ENCODE measurements at regions not wholly inside any gene's neighbourhood (a gene's known extent, or its start where the extent isn't known, plus 50 kb on each side); places are given as distances from the start of the nearest gene placed in this dataset.
"Not testable (repeated sequence)": the region's sequence is repeated elsewhere in the genome, so short reads cannot be mapped to it uniquely, and the experiment has no call there.

DNA sequence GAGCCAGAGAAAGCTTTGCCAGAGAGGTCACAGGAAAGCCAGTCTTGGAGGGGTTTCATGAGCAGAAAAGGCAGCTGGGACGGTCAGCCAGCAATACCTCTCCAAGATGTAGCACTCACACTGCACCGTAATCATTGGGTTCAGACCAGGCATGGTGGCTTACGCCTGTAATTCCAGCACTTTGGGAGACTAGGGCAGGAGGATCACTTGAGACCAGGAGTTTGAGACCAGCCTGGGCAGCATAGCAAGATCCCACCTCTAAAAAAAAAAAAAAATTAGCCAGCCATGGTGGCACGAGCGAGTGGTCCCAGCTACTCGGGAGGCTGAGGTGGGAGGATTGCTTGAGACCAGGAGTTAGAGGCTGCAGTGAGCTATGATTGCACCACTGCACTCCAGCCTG lies 90.2 kb upstream of the CUX1 start:
- peaks cover 0 to 19% (median 0%) of the 10 kb centered on the region in 3 donors for H3K9me3 ChIP-seq (ENCODE audit: control extremely low read depth in 1 of 3, control insufficient read depth in 2 of 3, insufficient read depth in 1 of 3, low read length in 2 of 3)
- Mint-ChIP-seq H3K9me3 (ENCODE audit: insufficient read depth) (no peaks in the 10 kb centered on the region), H3K27me3 (peaks cover 6% of the 10 kb centered on the region), H3K4me1 (no peaks in the 10 kb centered on the region), H3K27ac (no peak overlapping the region), H3K4me3 (no peak overlapping the region)
- no peak overlapping the region for H2AFZ ChIP-seq (ENCODE audit: insufficient read depth, low read depth, low read length, poor library complexity, severe bottlenecking)
- no peaks in the 10 kb centered on the region for H4K20me1 ChIP-seq (ENCODE audit: control insufficient read depth, insufficient read depth, low read length, poor library complexity, severe bottlenecking)
- 100% methylated on average over 2 of the region's 6 CpGs for WGBS (ENCODE audit: insufficient coverage)
- H3K36me3 ChIP-seq (replicated peaks in 1 of 2; ENCODE audit: control extremely low read depth in 1 of 2, control insufficient read depth in 1 of 2, extremely low read depth in 1 of 2, insufficient read depth in 2 of 2, low read length in 1 of 2): no peaks in the 10 kb centered on the region
- no peaks in the 10 kb centered on the region for H3K4me1 ChIP-seq (ENCODE audit: control insufficient read depth in 2 of 2, insufficient read depth in 2 of 2, low read length in 2 of 2)
- intact Hi-C loops (cut with micrococcal nuclease): no loop called here
- no peaks in the 10 kb centered on the region for H3K27me3 ChIP-seq (replicated peaks in 1 of 4; ENCODE audit: control extremely low read depth in 1 of 4, control insufficient read depth in 3 of 4, insufficient read depth in 4 of 4, low read length in 3 of 4)
- H3K4me3 ChIP-seq (ENCODE audit: control extremely low read depth in 1 of 5, extremely low read depth in 1 of 5, insufficient read depth in 1 of 5, low read depth in 2 of 5, low read length in 4 of 5): no peak overlapping the region
- H3K4me2 ChIP-seq (replicated peaks; ENCODE audit: low read depth, low read length, poor library complexity, severe bottlenecking): no peak overlapping the region
- TF ChIP-seq EZH2 (IDR thresholded peaks at IDR 0.05; ENCODE audit: borderline replicate concordance, insufficient read depth, low read depth, low read length, poor library complexity, severe bottlenecking): no peak
- TF ChIP-seq, protein P1, sequence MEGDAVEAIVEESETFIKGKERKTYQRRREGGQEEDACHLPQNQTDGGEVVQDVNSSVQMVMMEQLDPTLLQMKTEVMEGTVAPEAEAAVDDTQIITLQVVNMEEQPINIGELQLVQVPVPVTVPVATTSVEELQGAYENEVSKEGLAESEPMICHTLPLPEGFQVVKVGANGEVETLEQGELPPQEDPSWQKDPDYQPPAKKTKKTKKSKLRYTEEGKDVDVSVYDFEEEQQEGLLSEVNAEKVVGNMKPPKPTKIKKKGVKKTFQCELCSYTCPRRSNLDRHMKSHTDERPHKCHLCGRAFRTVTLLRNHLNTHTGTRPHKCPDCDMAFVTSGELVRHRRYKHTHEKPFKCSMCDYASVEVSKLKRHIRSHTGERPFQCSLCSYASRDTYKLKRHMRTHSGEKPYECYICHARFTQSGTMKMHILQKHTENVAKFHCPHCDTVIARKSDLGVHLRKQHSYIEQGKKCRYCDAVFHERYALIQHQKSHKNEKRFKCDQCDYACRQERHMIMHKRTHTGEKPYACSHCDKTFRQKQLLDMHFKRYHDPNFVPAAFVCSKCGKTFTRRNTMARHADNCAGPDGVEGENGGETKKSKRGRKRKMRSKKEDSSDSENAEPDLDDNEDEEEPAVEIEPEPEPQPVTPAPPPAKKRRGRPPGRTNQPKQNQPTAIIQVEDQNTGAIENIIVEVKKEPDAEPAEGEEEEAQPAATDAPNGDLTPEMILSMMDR (IDR thresholded peaks at IDR 0.05): no peak
- H3K27ac ChIP-seq (ENCODE audit: low read length in 2 of 2): no peak overlapping the region
- no peak for DNase-seq
- CTCF ChIA-PET: interaction anchor here (0.6 kb wide), 1 partner anchor 648 kb away, joined by 3 read pairs; no protein-coding TSS in a partner anchor
- H3K9ac ChIP-seq (ENCODE audit: low read length): no peak overlapping the region
- no peaks in the 10 kb centered on the region for H3K79me2 ChIP-seq (ENCODE audit: control insufficient read depth, insufficient read depth, low read length)
- no peak for ATAC-seq (ENCODE audit: low read depth)
- POLR2A ChIA-PET: no interaction called here

DNA sequence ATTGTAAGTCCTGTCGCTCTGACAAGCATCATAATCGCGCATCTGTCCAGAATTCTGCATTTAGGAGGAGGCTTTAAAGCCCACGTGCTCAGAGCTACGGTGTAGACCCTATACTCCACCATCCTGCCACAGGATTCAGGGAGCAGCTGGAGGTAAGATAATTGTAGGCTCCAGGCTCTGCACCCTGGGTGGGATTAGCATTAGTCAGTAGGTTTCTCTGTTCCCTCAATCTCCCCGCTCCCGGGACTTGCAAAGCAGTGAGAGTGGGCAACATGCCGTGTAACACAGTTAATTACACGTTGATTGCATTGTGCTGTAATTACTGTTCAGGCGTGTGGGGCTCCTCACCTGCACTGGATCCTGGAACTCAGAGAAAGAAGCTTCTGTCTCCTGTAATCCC lies 89.3 kb upstream of the CUX1 start:
- DNase-seq (no peak), ATAC-seq (ENCODE audit: low read depth) (no peak)
- TF ChIP-seq EZH2 (IDR thresholded peaks at IDR 0.05; ENCODE audit: borderline replicate concordance, insufficient read depth, low read depth, low read length, poor library complexity, severe bottlenecking): no peak
- TF ChIP-seq, protein P1 (IDR thresholded peaks at IDR 0.05): no peak
- POLR2A ChIA-PET: interaction anchor here (0.7 kb wide), 1 partner anchor 56 kb away, joined by 3 read pairs; no protein-coding TSS in a partner anchor
- CTCF ChIA-PET: no interaction called here
- Histone ChIP-seq H3K27ac (ENCODE audit: low read length in 2 of 2) (no peak overlapping the region), H3K4me3 (ENCODE audit: control extremely low read depth in 1 of 5, extremely low read depth in 1 of 5, insufficient read depth in 1 of 5, low read depth in 2 of 5, low read length in 4 of 5) (no peak overlapping the region), H3K4me1 (ENCODE audit: control insufficient read depth in 2 of 2, insufficient read depth in 2 of 2, low read length in 2 of 2) (no peaks in the 10 kb centered on the region), H4K20me1 (ENCODE audit: control insufficient read depth, insufficient read depth, low read length, poor library complexity, severe bottlenecking) (no peaks in the 10 kb centered on the region), H3K79me2 (ENCODE audit: control insufficient read depth, insufficient read depth, low read length) (no peaks in the 10 kb centered on the region), H3K36me3 (replicated peaks in 1 of 2; ENCODE audit: control extremely low read depth in 1 of 2, control insufficient read depth in 1 of 2, extremely low read depth in 1 of 2, insufficient read depth in 2 of 2, low read length in 1 of 2) (no peaks in the 10 kb centered on the region), H3K27me3 (replicated peaks in 1 of 4; ENCODE audit: control extremely low read depth in 1 of 4, control insufficient read depth in 3 of 4, insufficient read depth in 4 of 4, low read length in 3 of 4) (no peaks in the 10 kb centered on the region), H3K9ac (ENCODE audit: low read length) (no peak overlapping the region), H3K4me2 (replicated peaks; ENCODE audit: low read depth, low read length, poor library complexity, severe bottlenecking) (no peak overlapping the region), H3K9me3 (ENCODE audit: control extremely low read depth in 1 of 3, control insufficient read depth in 2 of 3, insufficient read depth in 1 of 3, low read length in 2 of 3) (peaks cover 0 to 15% (median 0%) of the 10 kb centered on the region in 3 donors), H2AFZ (ENCODE audit: insufficient read depth, low read depth, low read length, poor library complexity, severe bottlenecking) (no peak overlapping the region)
- Mint-ChIP-seq H3K27me3 (peaks cover 6% of the 10 kb centered on the region), H3K4me1 (no peaks in the 10 kb centered on the region), H3K4me3 (no peak overlapping the region), H3K27ac (no peak overlapping the region), H3K9me3 (ENCODE audit: insufficient read depth) (no peaks in the 10 kb centered on the region)
- 91% methylated on average over 8 of the region's 10 CpGs for WGBS (ENCODE audit: insufficient coverage)
- intact Hi-C loops (cut with micrococcal nuclease): no loop called here

DNA sequence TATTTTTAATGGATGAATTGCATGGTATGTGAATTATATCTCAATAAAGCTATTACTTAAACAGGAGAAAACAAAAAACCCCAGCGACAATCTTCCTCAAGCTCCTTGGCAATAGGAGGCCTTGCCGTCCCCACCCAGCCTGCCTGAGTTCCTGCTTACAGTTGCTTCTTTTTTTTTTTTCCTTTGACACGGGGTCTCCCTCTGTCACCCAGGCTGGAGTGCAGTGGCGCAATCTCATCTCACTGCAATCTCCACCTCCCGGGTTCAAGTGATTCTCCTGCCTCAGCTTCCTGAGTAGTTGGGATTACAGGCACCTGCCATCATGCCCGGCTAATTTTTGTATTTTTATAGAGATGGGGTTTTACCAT lies 88.6 kb upstream of the CUX1 start:
- H3K27ac ChIP-seq (ENCODE audit: low read length in 2 of 2); H3K4me3 Mint-ChIP-seq; H3K4me2 ChIP-seq (replicated peaks; ENCODE audit: low read depth, low read length, poor library complexity, severe bottlenecking); H4K20me1 ChIP-seq (ENCODE audit: control insufficient read depth, insufficient read depth, low read length, poor library complexity, severe bottlenecking); ATAC-seq (ENCODE audit: low read depth); H3K9me3 ChIP-seq (ENCODE audit: control extremely low read depth in 1 of 3, control insufficient read depth in 2 of 3, insufficient read depth in 1 of 3, low read length in 2 of 3); H3K27ac Mint-ChIP-seq; CTCF ChIA-PET; H3K9me3 Mint-ChIP-seq (ENCODE audit: insufficient read depth); H2AFZ ChIP-seq (ENCODE audit: insufficient read depth, low read depth, low read length, poor library complexity, severe bottlenecking); H3K27me3 ChIP-seq (replicated peaks in 1 of 4; ENCODE audit: control extremely low read depth in 1 of 4, control insufficient read depth in 3 of 4, insufficient read depth in 4 of 4, low read length in 3 of 4); H3K4me1 ChIP-seq (ENCODE audit: control insufficient read depth in 2 of 2, insufficient read depth in 2 of 2, low read length in 2 of 2); H3K79me2 ChIP-seq (ENCODE audit: control insufficient read depth, insufficient read depth, low read length); DNase-seq; H3K4me1 Mint-ChIP-seq; intact Hi-C loops (cut with micrococcal nuclease); H3K9ac ChIP-seq (ENCODE audit: low read length); H3K36me3 ChIP-seq (replicated peaks in 1 of 2; ENCODE audit: control extremely low read depth in 1 of 2, control insufficient read depth in 1 of 2, extremely low read depth in 1 of 2, insufficient read depth in 2 of 2, low read length in 1 of 2); H3K27me3 Mint-ChIP-seq; H3K4me3 ChIP-seq (ENCODE audit: control extremely low read depth in 1 of 5, extremely low read depth in 1 of 5, insufficient read depth in 1 of 5, low read depth in 2 of 5, low read length in 4 of 5): not testable (repeated sequence)
- 60% methylated on average over 5 of the region's 6 CpGs for WGBS (ENCODE audit: insufficient coverage)
- POLR2A ChIA-PET: interaction anchor here (0.7 kb wide), 1 partner anchor 55 kb away, joined by 3 read pairs; no protein-coding TSS in a partner anchor
